Subcutaneous abdominal adipose tissue (tissue), 5 donors: ENCODE measurements at regions not wholly inside any gene's neighbourhood (a gene's known extent, or its start where the extent isn't known, plus 50 kb on each side); places are given as distances from the start of the nearest gene placed in this dataset.

Experiments
- H3K27ac ChIP-seq: one replicate; pipeline ENCODE4 v1.7.0; 2013; ENCODE audit warnings: low read depth, mild to moderate bottlenecking, inconsistent platforms, low read length, moderate library complexity
- H3K27me3 ChIP-seq, 5 donors: one replicate each; pipeline ENCODE4 v1.7.0; 2013; ENCODE audit warnings: low read length in 5 of 5, inconsistent platforms in 1 of 5; ENCODE audit not compliant: control insufficient read depth in 5 of 5, insufficient read depth in 4 of 5
- H3K36me3 ChIP-seq, 5 donors: one replicate each; pipeline ENCODE4 v1.7.0; 2013; ENCODE audit warnings: low read length in 5 of 5; ENCODE audit not compliant: control insufficient read depth in 5 of 5, insufficient read depth in 5 of 5
- H3K4me1 ChIP-seq, 5 donors: one replicate each; pipeline ENCODE4 v1.7.0; 2013; ENCODE audit warnings: low read length in 5 of 5, mild to moderate bottlenecking in 3 of 5, moderate library complexity in 1 of 5; ENCODE audit not compliant: control insufficient read depth in 5 of 5, insufficient read depth in 5 of 5
- H3K4me3 ChIP-seq, 5 donors: one replicate each; pipeline ENCODE4 v1.7.0; 2013; ENCODE audit warnings: low read length in 5 of 5, low read depth in 1 of 5
- H3K9ac ChIP-seq, 5 donors: one replicate each; pipeline ENCODE4 v1.7.0; 2013; ENCODE audit warnings: low read length in 5 of 5, mild to moderate bottlenecking in 4 of 5, moderate library complexity in 3 of 5
- H3K9me3 ChIP-seq, 5 donors: one replicate each; pipeline ENCODE4 v1.7.0; 2013; ENCODE audit warnings: low read length in 5 of 5; ENCODE audit not compliant: control insufficient read depth in 5 of 5
- donor health status: healthy.
- donor health status: healthy.
- donor health status: healthy.
- donor health status: healthy.
- donor health status: healthy.

DNA sequence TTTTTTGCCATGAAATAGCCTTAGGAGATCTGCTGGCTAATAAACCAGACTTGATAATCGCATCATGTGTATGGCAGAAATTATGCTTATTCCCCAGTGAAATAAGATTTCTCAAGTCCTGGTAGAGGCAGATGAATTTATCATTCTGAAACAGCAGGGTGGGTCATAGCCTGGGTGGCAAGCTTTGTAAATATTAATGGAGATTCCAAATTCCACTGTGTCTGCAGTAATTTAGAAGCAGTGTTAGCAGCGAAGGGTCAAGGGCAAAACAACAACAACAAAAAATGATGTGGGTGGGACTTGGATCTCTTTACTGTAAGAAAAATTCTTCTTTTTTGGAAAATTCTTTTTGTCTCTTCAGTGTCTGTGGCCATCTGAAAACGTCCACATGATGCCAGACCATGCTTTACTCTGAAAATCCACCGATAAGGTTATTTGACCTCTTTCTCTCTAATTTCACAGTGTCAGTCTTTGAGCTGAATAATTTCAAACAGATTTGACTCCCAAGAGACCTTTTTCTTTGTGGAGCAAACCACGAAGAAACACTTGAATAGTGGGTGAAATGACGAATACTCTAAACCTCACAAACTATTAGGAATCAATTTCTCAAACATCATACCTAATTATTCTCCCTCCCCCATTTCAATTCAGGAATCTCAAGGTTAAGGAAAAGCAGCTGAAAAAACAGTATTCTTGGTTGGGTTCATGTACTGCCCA is 106.0 kb upstream of the RPS23 start:
- Histone ChIP-seq H3K4me1 (peaks cover 0 to 32% (median 10%) of the 10 kb centered on the region in 5 donors), H3K9me3 (no peaks in the 10 kb centered on the region), H3K36me3 (no peaks in the 10 kb centered on the region), H3K9ac (no peak overlapping the region), H3K27ac (peak overlapping the region; percentile 6), H3K4me3 (no peak overlapping the region), H3K27me3 (no peaks in the 10 kb centered on the region)

DNA sequence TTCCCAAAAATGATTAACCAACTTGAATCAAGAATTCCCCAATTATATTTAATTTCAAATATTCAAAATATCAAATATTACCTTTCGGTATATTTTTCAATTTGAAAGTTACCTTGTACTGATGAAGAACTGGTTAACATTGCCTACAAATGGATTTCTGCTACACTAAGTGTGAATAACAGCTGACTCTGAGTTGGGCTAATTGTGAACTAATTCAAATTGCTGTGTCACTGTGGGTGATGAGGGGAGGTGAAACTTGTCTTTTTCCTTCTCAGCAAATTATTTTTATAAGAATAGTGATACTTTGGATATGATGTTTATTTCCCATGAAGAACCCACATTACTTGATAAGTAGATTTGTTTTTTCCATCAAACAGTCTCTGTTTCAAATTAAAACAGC is 103.4 kb upstream of the RPS23 start:
- peaks cover 0 to 20% (median 8%) of the 10 kb centered on the region in 5 donors for H3K4me1 ChIP-seq

DNA sequence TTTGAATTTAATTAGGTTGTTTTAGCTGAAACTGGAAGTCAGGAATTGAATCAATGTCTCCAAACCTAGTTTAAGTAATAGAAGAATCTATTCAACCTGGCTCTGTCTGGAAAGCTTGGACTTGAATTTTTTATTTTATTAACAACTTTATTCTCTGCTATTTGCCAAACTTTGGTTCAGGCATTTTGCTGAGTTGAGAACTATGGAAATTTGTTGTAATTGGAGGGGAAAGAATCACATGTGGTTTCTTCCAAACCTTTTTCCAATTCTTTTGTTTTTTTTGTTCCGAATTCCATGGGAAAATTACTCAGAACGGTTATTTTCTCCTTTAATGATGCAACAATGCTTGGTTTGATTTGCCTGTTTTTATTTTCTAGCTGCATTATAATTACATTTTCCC is 98.2 kb upstream of the RPS23 start:
- Histone ChIP-seq H3K27me3 (no peaks in the 10 kb centered on the region), H3K4me3 (no peak overlapping the region), H3K27ac (no peak overlapping the region), H3K9ac (no peak overlapping the region), H3K4me1 (peaks cover 0 to 6% (median 0%) of the 10 kb centered on the region in 5 donors), H3K9me3 (no peaks in the 10 kb centered on the region), H3K36me3 (no peaks in the 10 kb centered on the region)

More for the DNA sequence above, 103.4 kb upstream of the RPS23 start:
- no peaks in the 10 kb centered on the region for H3K9me3 ChIP-seq
- no peaks in the 10 kb centered on the region for H3K27me3 ChIP-seq
- no peak overlapping the region for H3K9ac ChIP-seq
- no peaks in the 10 kb centered on the region for H3K36me3 ChIP-seq
- H3K27ac ChIP-seq = no peak overlapping the region
- H3K4me3 ChIP-seq = no peak overlapping the region

- Histone ChIP-seq H3K9ac (no peak overlapping the region), H3K27me3 (no peaks in the 10 kb centered on the region), H3K9me3 (no peaks in the 10 kb centered on the region), H3K4me3 (no peak overlapping the region), H3K4me1 (peaks cover 0 to 6% (median 0%) of the 10 kb centered on the region in 5 donors), H3K27ac (no peak overlapping the region), H3K36me3 (no peaks in the 10 kb centered on the region)
These were observed 97.5 kb upstream of the RPS23 start for GRCh38 chr5:82375488-82376244.

DNA sequence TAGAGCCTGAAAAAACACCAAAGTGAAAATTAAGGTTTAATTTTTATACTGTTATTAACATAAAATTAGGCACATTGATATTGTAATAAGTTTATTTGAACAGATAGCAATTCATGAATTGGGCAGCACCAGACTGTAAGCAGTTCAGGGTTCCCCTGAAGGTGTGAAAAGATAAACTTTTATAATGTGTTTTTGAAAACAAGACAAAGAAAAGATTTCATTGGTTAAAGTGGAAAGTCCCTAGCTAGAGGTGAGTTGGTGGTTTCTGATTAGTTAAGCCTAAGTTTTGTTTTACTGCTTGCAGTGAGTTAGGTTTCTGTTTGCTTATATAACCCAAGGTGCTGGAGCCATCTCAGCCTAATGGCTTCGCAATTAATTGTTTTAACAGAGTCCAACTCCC is 96.5 kb upstream of the RPS23 start:
- H3K27me3 ChIP-seq = no peaks in the 10 kb centered on the region
- H3K9ac ChIP-seq = no peak overlapping the region
- peaks cover 0 to 3% (median 0%) of the 10 kb centered on the region in 5 donors for H3K4me1 ChIP-seq
- no peaks in the 10 kb centered on the region for H3K9me3 ChIP-seq
- H3K36me3 ChIP-seq = no peaks in the 10 kb centered on the region
- no peak overlapping the region for H3K27ac ChIP-seq
- no peak overlapping the region for H3K4me3 ChIP-seq

GRCh38 chr5:82367930-82368329 is 89.8 kb upstream of the RPS23 start:
- H3K27ac ChIP-seq = no peak overlapping the region

DNA sequence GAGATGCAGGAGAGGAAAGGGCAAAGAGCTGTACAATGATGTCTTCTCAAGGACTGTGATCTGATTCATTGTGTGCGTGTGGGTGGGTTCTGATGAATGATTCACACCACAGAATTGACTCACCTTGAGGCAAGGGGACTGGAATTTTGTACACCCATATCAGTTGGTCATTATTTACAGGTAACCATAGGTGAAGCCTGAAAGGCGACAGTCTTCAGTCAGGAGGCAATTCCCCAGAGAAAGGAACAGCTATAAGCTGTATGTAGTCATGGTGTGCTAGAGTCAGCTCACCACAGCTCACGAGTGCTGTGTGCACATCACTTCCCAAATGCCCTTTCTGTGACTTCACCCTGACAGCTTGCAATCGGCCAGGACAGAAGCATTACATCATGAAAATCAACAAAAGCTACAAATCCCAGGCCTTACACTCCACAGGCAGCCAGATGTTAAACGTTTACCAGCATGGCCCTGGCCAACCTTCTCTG is 87.6 kb upstream of the RPS23 start:
- no peak overlapping the region for H3K4me3 ChIP-seq

More at GRCh38 chr5:82367930-82368329, 89.8 kb upstream of the RPS23 start:
- Histone ChIP-seq H3K36me3 (no peaks in the 10 kb centered on the region), H3K4me1 (peaks cover 0 to 10% (median 5%) of the 10 kb centered on the region in 5 donors), H3K27me3 (no peaks in the 10 kb centered on the region), H3K9me3 (no peaks in the 10 kb centered on the region), H3K4me3 (no peak overlapping the region), H3K9ac (no peak overlapping the region)

GRCh38 chr5:82365026-82365425 is 86.9 kb upstream of the RPS23 start:
- no peak overlapping the region for H3K9ac ChIP-seq
- no peaks in the 10 kb centered on the region for H3K9me3 ChIP-seq
- no peaks in the 10 kb centered on the region for H3K27me3 ChIP-seq
- H3K4me3 ChIP-seq = no peak overlapping the region
- peaks cover 0 to 10% (median 5%) of the 10 kb centered on the region in 5 donors for H3K4me1 ChIP-seq
- H3K27ac ChIP-seq = no peak overlapping the region
- H3K36me3 ChIP-seq = no peaks in the 10 kb centered on the region

More for the DNA sequence above, 87.6 kb upstream of the RPS23 start:
- Histone ChIP-seq H3K27ac (no peak overlapping the region), H3K4me1 (peaks cover 0 to 10% (median 5%) of the 10 kb centered on the region in 5 donors), H3K9me3 (no peaks in the 10 kb centered on the region), H3K27me3 (no peaks in the 10 kb centered on the region), H3K36me3 (no peaks in the 10 kb centered on the region), H3K9ac (no peak overlapping the region)

- no peak overlapping the region for H3K4me3 ChIP-seq
- H3K9ac ChIP-seq = no peak overlapping the region
- H3K9me3 ChIP-seq = no peaks in the 10 kb centered on the region
- no peak overlapping the region for H3K27ac ChIP-seq
- no peaks in the 10 kb centered on the region for H3K36me3 ChIP-seq
- peaks cover 0 to 10% (median 5%) of the 10 kb centered on the region in 5 donors for H3K4me1 ChIP-seq
- no peaks in the 10 kb centered on the region for H3K27me3 ChIP-seq
These were observed 86.3 kb upstream of the RPS23 start for GRCh38 chr5:82364497-82364896.

DNA sequence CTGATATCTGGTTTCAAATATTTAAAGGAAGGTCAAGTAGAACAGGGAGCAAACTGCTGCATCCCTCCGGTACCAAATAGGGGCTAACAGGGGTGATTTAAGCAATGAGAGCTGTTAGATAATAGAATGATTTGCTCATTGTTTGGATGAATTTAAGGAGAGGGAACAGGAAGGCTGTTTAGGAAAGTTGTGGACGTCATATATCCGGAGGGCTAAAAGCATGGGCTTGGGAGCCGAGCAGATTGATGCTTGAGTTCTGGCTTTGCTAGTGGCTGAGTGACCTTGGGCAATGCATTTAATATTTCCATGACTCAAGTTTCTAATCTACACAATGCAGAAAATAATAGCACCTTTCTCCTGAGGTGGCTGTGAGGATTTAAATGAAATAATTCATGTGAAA is 85.4 kb upstream of the RPS23 start:
- H3K9me3 ChIP-seq = no peaks in the 10 kb centered on the region
- no peaks in the 10 kb centered on the region for H3K27me3 ChIP-seq
- no peak overlapping the region for H3K4me3 ChIP-seq
- H3K27ac ChIP-seq = no peak overlapping the region
- peaks cover 0 to 10% (median 5%) of the 10 kb centered on the region in 5 donors for H3K4me1 ChIP-seq
- H3K36me3 ChIP-seq = no peaks in the 10 kb centered on the region
- no peak overlapping the region for H3K9ac ChIP-seq
